Skin of body (tissue), 1 donor: ENCODE measurements at regions not wholly inside any gene's neighbourhood (a gene's known extent, or its start where the extent isn't known, plus 50 kb on each side); places are given as distances from the start of the nearest gene placed in this dataset.

Experiments
- DNase-seq: peaks from one replicate; lab custom pipeline; 2025; lab: John Stamatoyannopoulos, UW

DNA sequence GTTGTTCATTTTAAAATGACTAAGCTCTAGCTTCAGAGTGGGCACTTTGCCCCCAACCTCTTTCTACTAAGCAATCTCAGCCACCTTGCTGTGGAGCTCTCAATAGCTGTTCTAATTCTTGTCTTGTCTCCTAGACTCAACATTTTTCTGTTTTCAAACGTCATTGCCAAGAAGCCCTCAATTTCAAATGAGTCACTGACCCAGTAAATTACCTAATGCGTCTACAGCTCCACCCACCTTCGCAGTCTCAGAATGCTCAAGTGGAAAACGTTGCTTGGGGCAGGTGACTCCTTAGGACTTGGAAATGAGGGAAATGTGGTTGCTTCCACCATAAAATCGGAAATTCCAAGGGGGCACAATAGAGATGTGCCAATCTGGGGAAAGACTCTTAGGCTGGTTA lies 59.0 kb downstream of the ING2 start:
- no peak for DNase-seq

- DNase-seq, result no peak
Observed at GRCh38 chr4:183571350-183571941, 66.6 kb downstream of the ING2 start.

DNA sequence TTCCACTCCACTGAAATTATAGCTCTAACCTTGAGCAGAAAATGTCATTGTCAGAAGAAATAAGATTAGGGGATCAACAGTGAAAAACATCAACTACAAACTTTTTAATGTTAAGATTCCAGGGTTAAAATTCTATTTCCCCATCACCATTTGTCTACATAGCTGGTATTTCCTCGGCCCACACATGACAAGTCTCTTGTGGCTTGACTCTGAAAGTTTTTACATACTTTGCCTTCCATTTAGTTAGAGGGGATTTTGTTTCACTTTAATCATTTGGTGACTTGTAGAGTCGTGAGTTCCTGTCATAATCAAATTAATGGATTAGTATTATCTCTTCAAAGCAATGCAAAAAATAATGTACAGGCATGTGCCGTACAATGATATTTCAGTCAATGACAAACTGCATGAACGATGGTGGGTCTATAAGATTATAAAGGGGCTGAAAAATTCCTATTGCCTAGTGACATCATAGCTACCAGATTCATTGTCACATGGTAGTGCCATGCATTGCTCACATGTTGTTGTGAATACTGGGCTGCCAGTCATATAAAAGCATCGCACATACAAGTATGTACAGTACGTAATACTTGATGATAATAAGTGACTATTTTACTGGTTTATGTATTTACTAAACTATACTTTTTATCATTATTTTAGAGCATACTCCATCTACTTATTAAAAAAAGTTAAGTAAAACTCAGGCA lies 72.0 kb downstream of the ING2 start:
- no peak for DNase-seq

GRCh38 chr4:183580370-183580769 lies 75.5 kb downstream of the ING2 start:
- no peak for DNase-seq

- DNase-seq, result no peak
Observed at GRCh38 chr4:183580849-183581248, 76.0 kb downstream of the ING2 start.

DNA sequence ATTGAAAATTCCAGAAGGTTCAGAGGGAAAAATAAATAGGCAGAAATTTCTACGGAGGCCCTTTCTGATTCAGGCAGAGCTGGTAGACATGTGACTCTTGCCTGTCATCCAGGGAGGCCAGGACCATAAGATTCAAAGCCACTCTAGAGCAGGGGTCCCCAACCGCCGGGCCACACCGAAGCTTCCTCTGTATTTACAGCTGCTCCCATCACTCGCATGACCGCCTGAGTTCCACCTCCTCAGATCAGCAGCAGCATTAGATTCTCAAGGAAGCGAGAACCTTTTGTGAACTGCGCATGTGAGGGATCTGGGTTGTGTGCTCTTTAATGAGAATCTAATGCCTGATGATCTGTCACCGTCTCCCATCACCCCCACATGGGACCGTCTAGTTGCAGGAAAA lies 72.2 kb downstream of the RWDD4 start:
- no peak for DNase-seq

GRCh38 chr4:183588169-183588675 lies 70.8 kb downstream of the RWDD4 start:
- peak; percentile 67 for DNase-seq

- DNase-seq, result no peak
Observed at GRCh38 chr4:183588691-183589090, 70.3 kb downstream of the RWDD4 start.

- no peak for DNase-seq
Observed at GRCh38 chr4:183589461-183590099, 69.4 kb downstream of the RWDD4 start.
